Esophagus muscularis mucosa (tissue), 4 donors: ENCODE measurements at regions not wholly inside any gene's neighbourhood (a gene's known extent, or its start where the extent isn't known, plus 50 kb on each side); places are given as distances from the start of the nearest gene placed in this dataset.

ENCODE experiments used
- EP300 ChIP-seq: sonication (generic); formaldehyde crosslinking; IDR thresholded peaks from one replicate; pipeline ENCODE4 v1.6.1; 2017; ENCODE audit warnings: antibody characterized with exemption
- POLR2A ChIP-seq: fragments of 450-650 bp; IDR thresholded peaks from one replicate; pipeline ENCODE4 v1.6.1; 2017; ENCODE audit warnings: antibody characterized with exemption, moderate library complexity, mild to moderate bottlenecking, low read depth
- POLR2AphosphoS5 ChIP-seq, 2 donors: sonication (generic); formaldehyde crosslinking; IDR thresholded peaks; one replicate each; pipeline ENCODE4 v1.6.1; 2017; ENCODE audit warnings: antibody characterized with exemption in 2 of 2
- TF ChIP-seq, protein P1 (sequence below), 3 experiments: fragments of 200-600 bp in 2 of 3; fragments of 450-650 bp in 1 of 3; sonication (generic) in 2 of 3; IDR thresholded peaks; one replicate each; pipeline ENCODE4 v1.5.1; 2017 to 2019; ENCODE audit warnings: antibody characterized with exemption in 3 of 3, mild to moderate bottlenecking in 2 of 3, moderate library complexity in 1 of 3

DNA sequence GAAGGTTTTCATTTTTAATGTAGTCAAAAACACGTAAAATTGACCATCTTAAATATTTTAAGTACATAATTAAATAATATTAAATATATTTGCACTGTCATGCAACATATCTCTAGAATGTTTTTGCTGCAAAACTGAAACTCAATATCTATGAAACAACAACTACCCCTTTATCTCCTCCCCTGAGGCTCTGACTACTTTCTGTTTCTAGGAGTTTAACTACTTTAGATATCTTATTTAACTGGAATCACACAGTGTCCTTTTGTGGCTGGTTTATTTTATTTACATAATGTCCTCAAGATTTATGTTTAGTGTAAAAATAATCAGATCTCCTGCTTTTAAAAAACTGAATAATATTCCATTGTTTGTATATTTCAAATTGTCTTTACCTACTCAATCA lies 2003.9 kb downstream of the TP53TG3F start:
- TF ChIP-seq, protein P1, sequence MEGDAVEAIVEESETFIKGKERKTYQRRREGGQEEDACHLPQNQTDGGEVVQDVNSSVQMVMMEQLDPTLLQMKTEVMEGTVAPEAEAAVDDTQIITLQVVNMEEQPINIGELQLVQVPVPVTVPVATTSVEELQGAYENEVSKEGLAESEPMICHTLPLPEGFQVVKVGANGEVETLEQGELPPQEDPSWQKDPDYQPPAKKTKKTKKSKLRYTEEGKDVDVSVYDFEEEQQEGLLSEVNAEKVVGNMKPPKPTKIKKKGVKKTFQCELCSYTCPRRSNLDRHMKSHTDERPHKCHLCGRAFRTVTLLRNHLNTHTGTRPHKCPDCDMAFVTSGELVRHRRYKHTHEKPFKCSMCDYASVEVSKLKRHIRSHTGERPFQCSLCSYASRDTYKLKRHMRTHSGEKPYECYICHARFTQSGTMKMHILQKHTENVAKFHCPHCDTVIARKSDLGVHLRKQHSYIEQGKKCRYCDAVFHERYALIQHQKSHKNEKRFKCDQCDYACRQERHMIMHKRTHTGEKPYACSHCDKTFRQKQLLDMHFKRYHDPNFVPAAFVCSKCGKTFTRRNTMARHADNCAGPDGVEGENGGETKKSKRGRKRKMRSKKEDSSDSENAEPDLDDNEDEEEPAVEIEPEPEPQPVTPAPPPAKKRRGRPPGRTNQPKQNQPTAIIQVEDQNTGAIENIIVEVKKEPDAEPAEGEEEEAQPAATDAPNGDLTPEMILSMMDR (IDR thresholded peaks at IDR 0.05), result no peak
- TF ChIP-seq POLR2A (no peak), POLR2AphosphoS5 (IDR thresholded peaks at IDR 0.05) (no peak), EP300 (no peak)
